HT-29 (cell line): ENCODE measurements at regions not wholly inside any gene's neighbourhood (a gene's known extent, or its start where the extent isn't known, plus 50 kb on each side); places are given as distances from the start of the nearest gene placed in this dataset.
"Not testable (repeated sequence)": the region's sequence is repeated elsewhere in the genome, so short reads cannot be mapped to it uniquely, and the experiment has no call there.

Source experiments
- DNase-seq: peaks from one replicate; pipeline ENCODE4 v3.0.0-alpha.2; 2015; ENCODE audit warnings: low spot score

DNA sequence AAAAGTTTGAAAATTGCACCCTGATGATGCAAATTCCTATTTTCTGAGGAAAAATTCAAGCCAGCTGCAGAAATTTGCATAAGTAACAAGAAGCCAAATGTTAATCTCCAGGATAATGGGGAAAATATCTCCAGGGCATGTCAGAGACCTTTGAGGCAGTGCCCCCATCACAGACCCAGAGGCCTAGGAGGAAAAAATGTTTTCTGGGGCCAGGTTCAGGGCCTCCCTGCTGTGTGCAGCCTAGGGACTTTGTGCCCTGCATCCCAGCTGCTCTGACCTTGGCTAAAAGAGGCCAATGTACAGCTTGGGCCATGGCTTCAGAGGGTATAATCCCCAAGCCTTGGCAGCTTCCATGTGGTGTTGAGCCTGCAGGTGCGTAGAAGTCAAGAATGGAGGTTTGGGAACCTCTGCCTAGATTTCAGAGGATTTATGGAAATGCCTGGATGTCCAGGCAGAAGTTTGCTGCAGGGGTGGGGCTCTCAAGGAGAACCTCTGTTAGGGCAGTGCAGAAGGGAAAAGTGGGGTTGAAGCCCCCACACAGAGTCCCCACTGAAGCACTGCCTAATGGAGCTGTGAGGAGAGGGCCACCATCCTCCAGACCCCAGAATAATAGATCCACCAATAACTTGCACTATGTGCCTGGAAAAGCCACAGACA, 51.7 kb upstream of the NDUFV2 start:
- DNase-seq: not testable (repeated sequence)
